ENCODE measurements at regions not wholly inside any gene's neighbourhood (a gene's known extent, or its start where the extent isn't known, plus 50 kb on each side); places are given as distances from the start of the nearest gene placed in this dataset.

DNA sequence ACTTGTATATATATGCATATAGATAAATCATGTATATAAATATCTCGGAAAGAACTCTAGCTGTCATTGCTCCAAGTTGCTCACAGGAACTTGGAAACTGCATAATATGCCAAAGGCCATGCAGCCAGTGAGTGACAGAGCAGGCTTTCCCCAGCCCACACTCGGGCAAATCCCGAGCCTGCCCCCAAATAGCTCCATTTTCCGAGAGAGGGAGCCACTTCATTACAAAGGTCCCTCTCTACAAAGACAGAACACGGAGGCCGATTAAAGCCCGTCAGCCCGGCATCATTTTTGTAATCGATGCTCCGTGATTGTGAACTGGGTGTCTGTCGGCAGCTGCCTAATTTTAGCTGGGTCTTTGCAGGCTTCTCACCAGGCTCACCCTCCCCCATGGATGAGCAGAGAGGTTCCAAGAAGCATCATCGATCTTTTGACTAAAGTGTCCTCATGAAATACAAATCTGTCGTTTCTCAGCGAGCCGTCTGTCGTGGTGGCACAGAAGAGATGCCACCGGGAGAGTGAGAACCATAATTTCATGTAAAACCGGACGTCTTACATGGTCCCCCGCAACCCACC, 663.9 kb downstream of the PTPRU start:
- TF ChIP-seq, protein P1, sequence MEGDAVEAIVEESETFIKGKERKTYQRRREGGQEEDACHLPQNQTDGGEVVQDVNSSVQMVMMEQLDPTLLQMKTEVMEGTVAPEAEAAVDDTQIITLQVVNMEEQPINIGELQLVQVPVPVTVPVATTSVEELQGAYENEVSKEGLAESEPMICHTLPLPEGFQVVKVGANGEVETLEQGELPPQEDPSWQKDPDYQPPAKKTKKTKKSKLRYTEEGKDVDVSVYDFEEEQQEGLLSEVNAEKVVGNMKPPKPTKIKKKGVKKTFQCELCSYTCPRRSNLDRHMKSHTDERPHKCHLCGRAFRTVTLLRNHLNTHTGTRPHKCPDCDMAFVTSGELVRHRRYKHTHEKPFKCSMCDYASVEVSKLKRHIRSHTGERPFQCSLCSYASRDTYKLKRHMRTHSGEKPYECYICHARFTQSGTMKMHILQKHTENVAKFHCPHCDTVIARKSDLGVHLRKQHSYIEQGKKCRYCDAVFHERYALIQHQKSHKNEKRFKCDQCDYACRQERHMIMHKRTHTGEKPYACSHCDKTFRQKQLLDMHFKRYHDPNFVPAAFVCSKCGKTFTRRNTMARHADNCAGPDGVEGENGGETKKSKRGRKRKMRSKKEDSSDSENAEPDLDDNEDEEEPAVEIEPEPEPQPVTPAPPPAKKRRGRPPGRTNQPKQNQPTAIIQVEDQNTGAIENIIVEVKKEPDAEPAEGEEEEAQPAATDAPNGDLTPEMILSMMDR (IDR thresholded peaks at IDR 0.05 in 8 of 11, conservative IDR thresholded peaks at IDR 0.05 in 3 of 11), result no peak
- TF ChIP-seq POLR2AphosphoS5 (IDR thresholded peaks at IDR 0.05) (no peak), POLR2A (IDR thresholded peaks at IDR 0.05) (no peak)

Data from spleen (tissue), 7 donors.